GM18873 (cell line): ENCODE measurements at regions not wholly inside any gene's neighbourhood (a gene's known extent, or its start where the extent isn't known, plus 50 kb on each side); places are given as distances from the start of the nearest gene placed in this dataset.
"Not testable (repeated sequence)": the region's sequence is repeated elsewhere in the genome, so short reads cannot be mapped to it uniquely, and the experiment has no call there.

ENCODE experiments used
- ATAC-seq: cut with Tn5 transposase; IDR thresholded peaks from one replicate; pipeline ENCODE4 v1.9.1; 2021; ENCODE audit warnings: mild to moderate bottlenecking, moderate library complexity, moderate number of reproducible peaks; ENCODE audit not compliant: unreplicated experiment, low FRiP score

DNA sequence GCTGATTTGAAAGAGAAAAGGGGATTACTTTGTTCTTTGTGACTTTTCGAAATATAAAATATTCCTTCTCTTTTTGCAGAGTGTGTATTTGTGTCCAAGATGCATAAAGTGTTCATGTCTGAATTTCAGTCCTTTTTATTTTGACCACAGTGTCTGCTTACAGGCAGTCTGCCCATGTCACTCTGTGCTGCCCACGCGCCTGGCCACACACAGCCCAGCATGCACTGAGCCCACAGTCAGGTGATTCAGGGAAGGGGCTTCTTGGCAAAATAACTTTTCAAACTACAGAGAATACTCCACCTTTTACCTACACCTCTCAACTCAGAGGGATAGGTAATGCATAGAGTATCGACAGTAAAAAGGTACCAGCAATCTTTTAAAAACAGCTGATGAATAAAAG, 142.5 kb upstream of the TRPC4 start:
- ATAC-seq: no peak

GRCh38 chr13:38008636-38009035, 139.1 kb upstream of the TRPC4 start:
- no peak for ATAC-seq

DNA sequence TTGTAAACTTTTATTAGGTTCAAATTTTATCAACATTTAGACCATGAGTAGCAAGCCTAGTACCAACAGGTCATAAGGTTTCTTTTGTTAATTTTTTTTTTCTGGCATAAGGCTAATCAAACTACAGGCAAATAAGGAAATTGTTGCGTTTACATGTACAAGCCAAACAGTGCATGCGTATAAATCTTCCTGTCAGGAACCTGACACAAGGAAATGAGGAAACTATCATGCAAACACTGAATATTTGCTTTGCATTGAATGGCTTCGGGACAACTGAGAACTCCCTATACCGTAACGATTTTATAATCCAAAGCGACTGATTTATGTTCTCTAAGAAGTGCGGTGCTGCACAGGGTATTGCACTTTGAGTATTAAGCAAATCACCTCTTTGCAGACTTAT, 133.0 kb upstream of the TRPC4 start:
- ATAC-seq: no peak

- ATAC-seq: no peak
Measured at GRCh38 chr13:37997641-37998040, 128.1 kb upstream of the TRPC4 start.

DNA sequence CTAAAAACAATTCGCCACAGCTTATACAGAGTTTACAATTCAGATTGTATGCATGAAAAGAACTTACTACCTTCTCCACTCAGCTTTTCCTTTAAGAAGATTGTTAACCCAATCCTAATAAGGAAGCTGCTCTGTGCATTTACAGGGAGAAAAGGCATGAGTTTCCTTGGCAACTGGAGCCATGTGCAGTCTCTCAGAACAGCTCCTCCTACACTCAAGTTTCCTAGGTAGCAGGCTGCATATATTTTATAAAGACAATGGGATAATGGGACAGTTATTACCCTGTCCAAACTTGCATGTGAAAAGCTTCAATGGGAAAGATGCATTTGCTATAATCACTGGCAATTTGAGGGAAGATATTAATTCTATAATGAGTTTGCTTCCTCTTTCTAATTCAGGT, 125.5 kb upstream of the TRPC4 start:
- no peak for ATAC-seq

GRCh38 chr13:37986811-37987210, 117.2 kb upstream of the TRPC4 start:
- ATAC-seq: no peak

DNA sequence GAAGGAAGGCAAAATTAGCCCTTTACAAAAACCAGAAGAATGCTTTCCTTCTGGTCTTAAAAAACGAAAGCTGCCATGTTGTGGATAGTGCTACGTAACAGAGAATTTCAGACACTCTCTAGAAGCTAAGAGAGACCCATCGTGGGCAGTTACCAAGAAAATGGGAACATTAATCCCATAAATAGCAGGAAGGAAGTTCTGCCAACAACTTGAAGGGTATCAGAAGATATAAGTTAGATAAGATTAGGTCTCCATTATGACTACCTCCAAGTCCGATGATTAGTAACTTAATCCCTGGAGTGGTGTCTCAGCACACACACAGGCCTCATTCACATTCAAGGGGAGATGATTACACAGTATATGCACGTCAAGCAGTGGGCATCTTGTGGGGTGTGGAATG, 115.7 kb upstream of the TRPC4 start:
- ATAC-seq: no peak

GRCh38 chr13:37984357-37984756, 114.8 kb upstream of the TRPC4 start:
- no peak for ATAC-seq

- ATAC-seq: no peak
Measured at GRCh38 chr13:37981932-37982331, 112.4 kb upstream of the TRPC4 start.

DNA sequence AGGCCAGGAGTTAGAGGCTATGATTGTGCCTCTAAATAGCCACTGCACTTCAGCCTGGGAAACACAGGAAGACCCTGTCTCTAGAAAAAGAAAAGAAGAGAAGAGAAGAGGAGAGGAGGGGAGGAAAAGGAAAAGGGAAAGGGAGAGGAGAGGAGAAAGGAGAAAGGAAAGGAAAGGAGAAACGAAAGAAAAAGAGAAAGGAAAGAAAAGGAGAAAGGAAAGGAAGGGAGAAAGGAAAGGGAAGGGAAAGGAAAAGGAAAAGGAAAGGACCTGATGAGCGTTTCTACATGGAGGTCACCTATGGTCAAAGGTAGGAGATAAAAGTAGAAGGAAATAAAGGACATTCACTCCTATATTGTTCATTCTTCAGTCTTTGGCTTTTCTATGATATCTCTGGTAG, 109.1 kb upstream of the TRPC4 start:
- no peak for ATAC-seq

- no peak for ATAC-seq
Measured at GRCh38 chr13:37968555-37968954, 99.0 kb upstream of the TRPC4 start.

DNA sequence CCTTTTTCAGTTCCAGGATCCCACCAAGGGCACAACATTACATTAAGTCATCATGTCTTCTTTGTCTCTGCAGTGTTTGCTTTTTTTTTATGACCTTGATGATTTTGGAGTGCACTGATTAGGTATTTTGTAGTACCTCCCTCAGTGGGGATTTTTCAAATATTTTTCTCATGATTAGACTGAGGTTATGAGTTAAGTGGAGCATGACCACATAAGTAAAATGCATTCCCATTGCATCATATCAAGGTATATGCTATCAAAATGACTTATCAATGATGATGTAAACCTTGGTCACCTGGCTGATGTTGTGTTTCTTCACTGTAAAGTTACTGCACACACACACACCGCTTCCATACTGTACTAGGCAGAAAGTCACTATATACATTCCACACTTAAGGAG, 96.7 kb upstream of the TRPC4 start:
- no peak for ATAC-seq

GRCh38 chr13:37960427-37960826, 90.9 kb upstream of the TRPC4 start:
- ATAC-seq: no peak

GRCh38 chr13:37959284-37959683, 89.7 kb upstream of the TRPC4 start:
- ATAC-seq: no peak

- ATAC-seq: no peak
Measured at GRCh38 chr13:37956536-37956935, 87.0 kb upstream of the TRPC4 start.

GRCh38 chr13:37954597-37954996, 85.0 kb upstream of the TRPC4 start:
- ATAC-seq: not testable (repeated sequence)

- ATAC-seq: no peak
Measured at GRCh38 chr13:37954191-37954590, 84.6 kb upstream of the TRPC4 start.

DNA sequence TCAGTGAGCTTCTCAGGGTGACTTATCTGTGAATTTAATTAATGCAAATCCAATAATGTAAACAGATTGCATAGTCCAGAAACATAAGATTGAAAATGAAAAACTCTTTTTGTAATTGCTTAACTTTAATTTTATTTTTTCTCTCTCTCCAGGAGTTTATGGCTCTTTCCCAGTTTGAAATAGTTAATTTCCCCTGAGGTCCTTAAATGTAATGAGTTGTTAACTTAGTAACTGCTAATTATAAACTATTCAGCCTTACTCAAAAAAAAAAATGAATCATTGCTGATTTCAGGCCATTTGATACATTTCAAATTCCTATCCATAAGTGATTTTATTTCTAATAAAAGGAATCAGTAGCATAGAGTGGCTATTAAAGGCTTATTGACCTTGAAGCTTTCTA, 84.1 kb upstream of the TRPC4 start:
- ATAC-seq: no peak

DNA sequence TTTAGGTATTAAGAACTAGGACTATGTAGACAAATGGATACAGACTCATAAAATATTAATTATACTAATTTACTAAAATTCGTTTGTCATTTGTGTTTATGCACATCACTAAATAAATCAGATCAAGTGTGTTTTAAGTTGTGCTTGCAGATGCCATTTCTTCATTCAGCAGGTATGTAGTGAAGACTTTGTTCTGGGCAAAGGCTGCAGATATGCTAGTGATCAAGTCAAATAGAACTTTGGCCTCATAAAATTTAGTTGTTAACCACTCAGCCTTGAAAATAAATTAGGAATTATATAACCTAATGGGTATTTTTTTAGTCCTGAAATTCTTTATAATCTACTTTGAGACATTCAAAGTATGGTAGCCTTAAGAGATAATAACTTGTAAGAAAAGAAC, 80.4 kb upstream of the TRPC4 start:
- ATAC-seq: no peak

DNA sequence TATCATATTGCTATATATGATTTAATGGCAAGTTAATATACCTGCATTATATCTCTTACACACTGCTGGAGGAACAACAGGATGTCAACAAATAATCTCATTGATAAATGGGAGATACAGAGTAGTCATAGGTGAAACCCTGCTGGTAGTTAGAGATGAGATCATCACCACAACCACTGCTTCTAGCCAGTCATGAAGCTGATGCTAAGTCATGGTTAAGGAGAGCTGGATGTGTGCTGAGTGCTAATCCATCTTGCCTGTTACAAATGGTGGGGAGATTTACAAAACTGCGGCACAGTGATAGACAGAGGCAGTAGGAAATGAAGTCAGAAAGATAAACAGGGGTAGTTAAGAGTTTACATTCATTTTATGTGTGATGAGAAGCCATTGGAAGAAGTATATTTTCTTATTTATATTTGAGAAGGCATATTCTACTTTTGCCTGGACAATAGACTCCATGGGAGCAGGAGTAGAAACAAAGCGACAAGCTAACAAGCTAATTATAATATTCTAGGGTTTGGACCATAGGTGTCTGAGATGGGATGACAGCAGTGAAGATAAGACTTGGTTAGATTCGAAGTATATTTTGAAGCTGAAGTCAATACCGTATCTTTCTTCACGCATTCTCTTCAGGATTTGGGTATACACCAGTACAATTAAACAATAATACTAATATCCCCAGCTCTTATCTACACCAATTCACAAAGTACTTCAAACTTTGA, 78.0 kb upstream of the TRPC4 start:
- no peak for ATAC-seq

GRCh38 chr13:37945651-37946575, 76.3 kb upstream of the TRPC4 start:
- ATAC-seq: no peak
